CD4-positive, alpha-beta T cell treated with Interferon alpha-2 for 1 hour (primary cell): ENCODE measurements at regions not wholly inside any gene's neighbourhood (a gene's known extent, or its start where the extent isn't known, plus 50 kb on each side); places are given as distances from the start of the nearest gene placed in this dataset.

Experiments used
- DNase-seq, 2 donors: peaks; one replicate each; pipeline ENCODE4 v3.0.0-alpha.2; 2020 to 2022

DNA sequence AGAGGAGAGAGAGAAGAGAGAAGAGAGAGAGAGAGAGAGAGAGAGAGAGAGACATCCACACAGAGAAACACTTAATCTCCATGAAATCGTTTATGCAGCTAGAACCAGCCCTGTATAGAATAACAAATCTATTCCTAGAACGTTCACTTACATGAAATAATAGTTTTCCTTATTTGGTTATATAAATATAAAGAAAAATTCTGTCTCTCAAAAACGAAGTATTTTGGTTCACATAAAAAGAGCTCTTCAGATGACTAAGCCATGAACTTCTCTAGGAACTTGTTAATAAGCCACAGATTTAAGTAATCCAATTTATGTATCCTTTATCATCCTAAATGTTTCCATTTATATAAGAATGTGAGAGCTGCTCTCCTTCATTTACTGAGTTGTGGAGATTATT lies 1315.1 kb upstream of the PCDH7 start:
- DNase-seq, result no peak

DNA sequence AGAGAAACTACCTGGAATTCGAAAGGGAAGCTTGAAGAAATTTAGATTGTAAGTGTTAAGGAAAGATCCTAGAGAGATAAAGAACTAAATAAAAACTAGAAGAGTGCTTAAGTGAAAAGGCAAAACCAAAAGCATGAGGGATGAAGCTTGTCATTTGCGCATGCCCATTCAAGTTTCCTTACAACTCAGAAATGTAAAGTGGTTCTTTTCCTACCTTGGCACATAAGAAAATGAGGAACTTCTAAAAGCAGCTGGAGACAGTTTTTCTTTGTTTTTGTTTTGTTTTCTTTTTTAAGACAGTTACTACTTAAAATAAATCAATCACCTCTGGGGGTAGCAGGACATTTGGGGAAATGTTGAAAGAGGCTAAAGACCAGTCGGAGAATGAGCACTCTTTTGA lies 1304.4 kb upstream of the PCDH7 start:
- DNase-seq, result no peak

GRCh38 chr4:29423836-29424721 lies 1296.1 kb upstream of the PCDH7 start:
- DNase-seq, result no peak

GRCh38 chr4:29453303-29453820 lies 1266.8 kb upstream of the PCDH7 start:
- DNase-seq, result no peak

GRCh38 chr4:29459926-29460325 lies 1260.2 kb upstream of the PCDH7 start:
- DNase-seq, result no peak

- DNase-seq, result no peak
Observed at GRCh38 chr4:29467044-29467717, 1253.0 kb upstream of the PCDH7 start.
